HEK293T (cell line): ENCODE measurements at regions not wholly inside any gene's neighbourhood (a gene's known extent, or its start where the extent isn't known, plus 50 kb on each side); places are given as distances from the start of the nearest gene placed in this dataset.

Source experiments
- CTCF ChIA-PET: fragments of 350-600 bp; formaldehyde crosslinking; extraction: SDS; loops from one replicate; lab custom pipeline; 2021; ENCODE audit warnings: antibody characterized with exemption, inconsistent platforms; lab: Yijun Ruan, JAX
- POLR2A ChIA-PET: fragments of 350-600 bp; formaldehyde crosslinking; extraction: SDS; loops from one replicate; lab custom pipeline; 2020; ENCODE audit warnings: antibody characterized with exemption, inconsistent platforms; lab: Yijun Ruan, JAX
- DNase-seq: peaks from one replicate; pipeline ENCODE4 v3.0.0; 2012; ENCODE audit warnings: mixed read lengths; ENCODE audit errors: extremely low spot score
- ARNT ChIP-seq: fragments of 450-650 bp; IDR thresholded peaks from 2 replicates; pipeline ENCODE4 v1.6.1; 2017; ENCODE audit warnings: mild to moderate bottlenecking
- BHLHE40 ChIP-seq: fragments of 450-650 bp; IDR thresholded peaks from 2 replicates; pipeline ENCODE4 v1.6.1; 2016; ENCODE audit warnings: mild to moderate bottlenecking, moderate library complexity, borderline replicate concordance
- CTBP1 ChIP-seq: fragments of 450-650 bp; IDR thresholded peaks from 2 replicates; pipeline ENCODE4 v1.6.1; 2016; ENCODE audit warnings: borderline replicate concordance
- ELF4 ChIP-seq: fragments of 450-650 bp; IDR thresholded peaks from 2 replicates; pipeline ENCODE4 v1.6.1; 2017; ENCODE audit warnings: antibody characterized with exemption
- FOXA1 ChIP-seq: fragments of 450-650 bp; IDR thresholded peaks from 2 replicates; pipeline ENCODE4 v1.6.1; 2016; ENCODE audit warnings: mild to moderate bottlenecking
- FOXK2 ChIP-seq: fragments of 450-650 bp; IDR thresholded peaks from 2 replicates; pipeline ENCODE4 v1.6.1; 2016; ENCODE audit warnings: mild to moderate bottlenecking
- FOXM1 ChIP-seq: fragments of 450-650 bp; IDR thresholded peaks from 2 replicates; pipeline ENCODE4 v1.6.1; 2017; ENCODE audit warnings: mild to moderate bottlenecking, borderline replicate concordance
- HDGF ChIP-seq: fragments of 450-650 bp; IDR thresholded peaks from 2 replicates; pipeline ENCODE4 v1.6.1; 2017; ENCODE audit warnings: antibody characterized with exemption, borderline replicate concordance
- L3MBTL2 ChIP-seq: fragments of 450-650 bp; conservative IDR thresholded peaks from 2 replicates; pipeline ENCODE4 v1.6.1; 2016; ENCODE audit warnings: mild to moderate bottlenecking
- LEF1 ChIP-seq: fragments of 450-650 bp; IDR thresholded peaks from 2 replicates; pipeline ENCODE4 v1.6.1; 2017; ENCODE audit warnings: mild to moderate bottlenecking, borderline replicate concordance
- NFRKB ChIP-seq: fragments of 450-650 bp; IDR thresholded peaks from 2 replicates; pipeline ENCODE4 v1.6.1; 2016; ENCODE audit warnings: mild to moderate bottlenecking, moderate library complexity
- SP1 ChIP-seq: fragments of 450-650 bp; IDR thresholded peaks from 2 replicates; pipeline ENCODE4 v1.6.1; 2017
- SUZ12 ChIP-seq: fragments of 450-650 bp; IDR thresholded peaks from 2 replicates; pipeline ENCODE4 v1.6.1; 2016; ENCODE audit warnings: mild to moderate bottlenecking
- TARDBP ChIP-seq: fragments of 450-650 bp; IDR thresholded peaks from 2 replicates; pipeline ENCODE4 v1.6.1; 2016
- ZNF384 ChIP-seq: fragments of 450-650 bp; IDR thresholded peaks from 2 replicates; pipeline ENCODE4 v1.6.1; 2016
- TF ChIP-seq, protein P1 (sequence below): fragments of 450-650 bp; IDR thresholded peaks from 2 replicates; pipeline ENCODE4 v1.6.1; 2016

DNA sequence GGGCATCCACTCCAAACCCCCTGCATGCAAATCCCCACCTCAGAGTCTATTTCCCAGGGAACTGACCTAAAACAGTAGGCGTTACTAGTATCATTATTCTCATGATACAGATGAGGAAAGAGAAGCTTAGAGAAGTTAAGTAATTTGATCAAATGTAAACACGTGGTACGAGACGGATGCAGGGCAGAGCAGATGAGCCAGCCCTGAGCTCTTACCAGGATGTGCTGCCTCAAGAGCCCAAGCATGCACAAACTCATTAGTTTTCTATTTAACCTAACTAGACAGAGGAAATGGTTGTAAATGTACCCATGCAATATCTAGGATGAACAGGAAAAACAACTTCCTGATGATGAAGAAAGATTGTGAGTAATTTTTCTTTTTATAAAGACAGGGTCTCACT, 173.3 kb upstream of the RASSF8 start:
- ChIA-PET CTCF (no interaction called here), POLR2A (no interaction called here)
- no peak for DNase-seq
- no peak for TF ChIP-seq BHLHE40
- TF ChIP-seq ELF4 = no peak
- TF ChIP-seq L3MBTL2 = no peak
- no peak for TF ChIP-seq HDGF
- TF ChIP-seq, protein P1, sequence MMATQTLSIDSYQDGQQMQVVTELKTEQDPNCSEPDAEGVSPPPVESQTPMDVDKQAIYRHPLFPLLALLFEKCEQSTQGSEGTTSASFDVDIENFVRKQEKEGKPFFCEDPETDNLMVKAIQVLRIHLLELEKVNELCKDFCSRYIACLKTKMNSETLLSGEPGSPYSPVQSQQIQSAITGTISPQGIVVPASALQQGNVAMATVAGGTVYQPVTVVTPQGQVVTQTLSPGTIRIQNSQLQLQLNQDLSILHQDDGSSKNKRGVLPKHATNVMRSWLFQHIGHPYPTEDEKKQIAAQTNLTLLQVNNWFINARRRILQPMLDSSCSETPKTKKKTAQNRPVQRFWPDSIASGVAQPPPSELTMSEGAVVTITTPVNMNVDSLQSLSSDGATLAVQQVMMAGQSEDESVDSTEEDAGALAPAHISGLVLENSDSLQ = no peak
- no peak for TF ChIP-seq SP1
- TF ChIP-seq TARDBP = no peak
- no peak for TF ChIP-seq ARNT
- no peak for TF ChIP-seq ZNF384
- no peak for TF ChIP-seq FOXA1
- TF ChIP-seq FOXK2 = no peak
- TF ChIP-seq NFRKB = no peak
- no peak for TF ChIP-seq SUZ12
- TF ChIP-seq FOXM1 = no peak
- TF ChIP-seq CTBP1 = no peak
- no peak for TF ChIP-seq LEF1

DNA sequence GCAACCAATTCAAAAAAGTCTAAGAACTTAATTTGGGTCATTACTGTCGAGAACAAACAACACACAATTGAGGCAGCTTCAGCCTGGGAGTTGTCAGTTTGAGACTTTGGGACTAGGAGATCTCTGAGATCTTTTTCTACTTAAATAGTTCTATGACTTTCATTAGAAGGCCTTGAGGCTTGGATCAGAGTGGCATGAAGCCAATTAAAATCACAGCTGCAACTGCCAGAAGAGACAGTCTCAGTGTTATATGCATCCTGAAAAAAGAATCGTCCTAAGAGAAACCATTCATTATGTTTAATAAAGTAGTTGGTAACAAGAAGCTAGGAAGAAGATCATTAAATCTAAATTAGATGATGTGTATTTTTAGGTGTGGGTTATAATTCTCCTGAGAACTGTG, 170.8 kb upstream of the RASSF8 start:
- CTCF ChIA-PET = no interaction called here
- POLR2A ChIA-PET = no interaction called here
- TF ChIP-seq FOXA1 (no peak), SUZ12 (no peak), FOXM1 (no peak), L3MBTL2 (no peak), FOXK2 (no peak), BHLHE40 (no peak), ARNT (no peak), ELF4 (no peak), LEF1 (no peak), CTBP1 (no peak), SP1 (no peak), TARDBP (no peak), HDGF (no peak), ZNF384 (no peak), NFRKB (no peak)
- TF ChIP-seq, protein P1 = no peak
- DNase-seq = no peak

DNA sequence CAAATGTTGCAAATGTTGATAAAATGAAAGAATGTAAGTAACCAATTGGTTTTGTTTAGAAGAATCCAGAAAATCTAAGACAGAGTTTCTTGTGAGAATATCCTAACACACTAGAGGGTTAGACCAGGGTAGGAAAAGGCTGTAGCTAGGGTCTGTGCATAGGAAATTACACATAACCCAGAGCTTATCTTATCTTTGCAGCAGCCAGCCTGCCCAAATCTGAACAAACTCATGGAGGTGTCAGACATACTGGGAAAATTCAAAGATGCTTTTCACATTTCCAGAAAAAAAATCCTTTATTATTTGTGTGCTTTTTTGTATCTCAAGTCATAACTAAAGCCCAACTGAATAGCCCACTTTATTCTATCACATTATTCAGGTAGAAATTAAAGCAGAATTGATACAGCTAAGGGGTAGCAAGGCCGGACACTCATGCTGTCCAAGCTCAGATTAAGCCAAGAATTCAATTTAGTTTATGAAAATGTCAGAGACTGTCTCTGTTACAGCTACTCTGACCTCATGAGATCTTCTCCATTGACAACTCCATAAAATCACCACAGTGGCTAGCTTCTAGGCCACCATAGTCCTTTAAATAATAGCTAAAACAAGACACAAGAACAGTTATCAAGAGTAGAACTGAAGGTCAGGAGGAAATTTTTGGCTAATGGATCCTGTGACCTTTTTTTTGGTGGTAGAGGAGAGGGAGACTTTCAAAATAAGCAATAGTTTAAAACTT, 169.6 kb upstream of the RASSF8 start:
- no peak for DNase-seq
- ChIA-PET POLR2A (no interaction called here), CTCF (no interaction called here)
- TF ChIP-seq LEF1 (no peak), TARDBP (no peak), BHLHE40 (no peak), ARNT (no peak), SP1 (no peak), FOXA1 (no peak), CTBP1 (no peak)
- TF ChIP-seq, protein P1 = no peak

DNA sequence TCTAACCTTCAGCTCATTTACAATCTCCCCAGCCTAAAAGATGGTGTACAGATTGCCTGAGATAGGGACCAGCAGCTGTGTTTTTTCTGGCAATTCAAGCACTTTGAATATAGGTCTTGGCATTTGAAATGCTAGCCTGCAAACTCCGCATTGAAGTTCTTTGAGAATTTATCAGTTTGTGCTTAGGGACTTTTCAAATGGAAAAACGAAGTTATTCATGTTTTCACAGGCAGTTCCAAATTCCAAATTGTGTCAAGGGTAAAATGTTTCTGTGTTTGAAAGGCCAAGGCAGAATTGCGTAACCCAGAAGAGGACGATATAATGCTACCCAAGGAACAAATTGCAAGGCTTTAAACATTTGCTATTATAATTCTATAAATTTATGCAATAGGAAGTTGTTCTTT, 168.9 kb upstream of the RASSF8 start:
- ChIA-PET CTCF (no interaction called here), POLR2A (no interaction called here)
- DNase-seq = no peak
- TF ChIP-seq, protein P1 = no peak
- no peak for TF ChIP-seq ELF4

DNA sequence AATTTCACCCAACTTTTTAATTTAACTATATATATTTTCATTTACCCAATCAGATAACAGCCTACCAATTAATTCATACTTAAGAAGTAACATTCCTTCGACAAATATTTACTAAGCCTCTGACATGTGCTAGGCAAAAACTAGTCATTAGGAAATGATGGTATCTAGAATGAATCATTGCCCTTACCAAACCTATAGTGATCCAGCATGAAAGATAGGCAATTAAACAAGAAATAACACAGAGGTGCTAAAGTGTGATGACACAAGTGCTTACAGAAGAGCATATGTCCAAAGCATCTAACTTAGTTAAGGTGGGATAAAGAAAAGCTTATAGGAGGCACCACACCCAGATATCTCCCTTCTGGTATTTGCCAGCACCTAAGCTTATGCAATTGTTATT, 166.5 kb upstream of the RASSF8 start:
- POLR2A ChIA-PET = no interaction called here
- no peak for TF ChIP-seq NFRKB
- TF ChIP-seq, protein P1 = no peak
- no peak for TF ChIP-seq SUZ12
- TF ChIP-seq ELF4 = no peak
- no peak for TF ChIP-seq FOXM1
- no peak for TF ChIP-seq CTBP1
- no peak for TF ChIP-seq ZNF384
- no peak for TF ChIP-seq SP1
- no peak for TF ChIP-seq TARDBP
- TF ChIP-seq FOXK2 = no peak
- no peak for TF ChIP-seq L3MBTL2
- TF ChIP-seq HDGF = no peak
- no peak for TF ChIP-seq ARNT
- TF ChIP-seq BHLHE40 = no peak
- TF ChIP-seq LEF1 = no peak
- TF ChIP-seq FOXA1 = no peak
- DNase-seq = no peak
- CTCF ChIA-PET = no interaction called here
